ENCODE measurements at regions not wholly inside any gene's neighbourhood (a gene's known extent, or its start where the extent isn't known, plus 50 kb on each side); places are given as distances from the start of the nearest gene placed in this dataset.

GRCh38 chr2:10517351-10518043 lies 69.4 kb upstream of the ODC1 start:
- no peak overlapping the region for H3K4me3 ChIP-seq (replicated peaks; ENCODE audit: insufficient read depth, low read length)
- no peaks in the 10 kb centered on the region for H3K27me3 ChIP-seq (ENCODE audit: insufficient read depth, poor library complexity, severe bottlenecking)
- no peak overlapping the region for H3K27ac ChIP-seq (replicated peaks)
- no peak for TF ChIP-seq REST (IDR thresholded peaks at IDR 0.05; ENCODE audit: insufficient replicate concordance, low read depth)
- no peak for TF ChIP-seq CTCF (IDR thresholded peaks at IDR 0.05; ENCODE audit: insufficient read depth, low read length)
- TF ChIP-seq GABPA (IDR thresholded peaks at IDR 0.05; ENCODE audit: low read depth), result no peak
- TF ChIP-seq SPI1 (IDR thresholded peaks at IDR 0.05; ENCODE audit: borderline replicate concordance, low read depth), result no peak
- TF ChIP-seq POLR2AphosphoS5 (IDR thresholded peaks at IDR 0.05; ENCODE audit: low read depth), result no peak
- no peak for DNase-seq (ENCODE audit: low read depth in 1 of 2, low spot score in 1 of 2)

GRCh38 chr2:10515887-10516286 lies 67.8 kb upstream of the ODC1 start:
- no peak for DNase-seq (ENCODE audit: low read depth in 1 of 2, low spot score in 1 of 2)
- Histone ChIP-seq H3K27me3 (ENCODE audit: insufficient read depth, poor library complexity, severe bottlenecking) (no peaks in the 10 kb centered on the region), H3K4me3 (replicated peaks; ENCODE audit: insufficient read depth, low read length) (no peak overlapping the region), H3K27ac (replicated peaks) (no peak overlapping the region)
- TF ChIP-seq GABPA (IDR thresholded peaks at IDR 0.05; ENCODE audit: low read depth) (no peak), SPI1 (IDR thresholded peaks at IDR 0.05; ENCODE audit: borderline replicate concordance, low read depth) (no peak), CTCF (IDR thresholded peaks at IDR 0.05; ENCODE audit: insufficient read depth, low read length) (no peak), REST (IDR thresholded peaks at IDR 0.05; ENCODE audit: insufficient replicate concordance, low read depth) (no peak)

GRCh38 chr2:10514743-10515142 lies 66.6 kb upstream of the ODC1 start:
- no peak overlapping the region for H3K4me3 ChIP-seq (replicated peaks; ENCODE audit: insufficient read depth, low read length)
- no peak for DNase-seq (ENCODE audit: low read depth in 1 of 2, low spot score in 1 of 2)
- TF ChIP-seq CTCF (IDR thresholded peaks at IDR 0.05; ENCODE audit: insufficient read depth, low read length) (no peak), POLR2AphosphoS5 (IDR thresholded peaks at IDR 0.05; ENCODE audit: low read depth) (no peak), REST (IDR thresholded peaks at IDR 0.05; ENCODE audit: insufficient replicate concordance, low read depth) (no peak), GABPA (IDR thresholded peaks at IDR 0.05; ENCODE audit: low read depth) (no peak), SPI1 (IDR thresholded peaks at IDR 0.05; ENCODE audit: borderline replicate concordance, low read depth) (no peak)
- no peaks in the 10 kb centered on the region for H3K27me3 ChIP-seq (ENCODE audit: insufficient read depth, poor library complexity, severe bottlenecking)
- H3K27ac ChIP-seq (replicated peaks), result no peak overlapping the region

Measured in HL-60 (cell line).